HepG2 (cell line): ENCODE measurements at regions not wholly inside any gene's neighbourhood (a gene's known extent, or its start where the extent isn't known, plus 50 kb on each side); places are given as distances from the start of the nearest gene placed in this dataset.

Source experiments
- ATAC-seq: fragments of 200-7000 bp; cut with Tn5 transposase; 3 replicates; pipeline ENCODE4 v1.9.1; 2020; ENCODE audit warnings: mild to moderate bottlenecking, moderate library complexity
- BruUV-seq: library from RNA; stranded (reverse); fragments of 400-500 nt; replicated peaks from 2 replicates; lab custom pipeline; 2021; lab: Mats Ljungman, UMichigan
- CTCF ChIA-PET: fragments of 300-600 bp; formaldehyde crosslinking; extraction: SDS; loops from one replicate; lab custom pipeline; 2021; ENCODE audit warnings: low total read pairs, inconsistent platforms, low intra/inter-chr PET ratio; lab: Yijun Ruan, JAX
- POLR2A ChIA-PET: fragments of 350-600 bp; sonication (Branson Sonifier 250); formaldehyde crosslinking; loops from one replicate; lab custom pipeline; 2020; ENCODE audit warnings: antibody characterized with exemption, inconsistent platforms; lab: Yijun Ruan, JAX
- DNase-seq: peaks from one replicate; pipeline ENCODE4 v3.0.0-alpha.2; 2015; ENCODE audit warnings: low spot score
- FAIRE-seq: peaks from 3 replicates; lab custom pipeline; 2011; peaks lifted over from hg19 to GRCh38; lab: Jason Lieb, UNC
- H2AFZ ChIP-seq: one replicate; pipeline ENCODE4 v1.6.1; 2011; ENCODE audit warnings: low read length, inconsistent platforms
- H3K27ac ChIP-seq: fragments of 300-600 bp; 3 replicates; pipeline ENCODE4 v1.8.0; 2011; ENCODE audit warnings: mixed run types, mild to moderate bottlenecking, mixed read lengths, low read length, inconsistent platforms; ENCODE audit not compliant: insufficient read depth; ENCODE audit errors: extremely low read length
- H3K27me3 ChIP-seq, 2 experiments: fragments of 200-600 bp in 1 of 2; 2 replicates in 1 of 2; 3 replicates in 1 of 2; pipeline versions ENCODE4 v1.6.0 to v1.8.0; 2011; ENCODE audit warnings: low read length in 2 of 2, mild to moderate bottlenecking in 2 of 2, moderate library complexity in 2 of 2, inconsistent platforms in 1 of 2; ENCODE audit not compliant: insufficient read depth in 2 of 2, control insufficient read depth in 1 of 2
- H3K36me3 ChIP-seq, 2 experiments: fragments of 200-600 bp in 1 of 2; replicated peaks in 1 of 2; 2 replicates in 1 of 2; 3 replicates in 1 of 2; pipeline versions ENCODE4 v1.5.1 to v1.8.0; 2011; ENCODE audit warnings: low read length in 2 of 2, inconsistent platforms in 1 of 2; ENCODE audit not compliant: insufficient read depth in 2 of 2, control insufficient read depth in 1 of 2
- H3K4me1 ChIP-seq: 2 replicates; pipeline ENCODE4 v1.5.1; 2012; ENCODE audit warnings: low read length, inconsistent platforms; ENCODE audit not compliant: insufficient read depth
- H3K4me2 ChIP-seq: 2 replicates; pipeline ENCODE4 v1.6.0; 2011; ENCODE audit warnings: low read depth, low read length, inconsistent platforms
- H3K4me3 ChIP-seq, 3 experiments: fragments of 200-600 bp in 1 of 3; sonication (generic), shearing (Covaris generic) in 1 of 3; replicated peaks in 1 of 3; 2 replicates each; pipeline ENCODE4 v1.5.1; 2011 to 2016; ENCODE audit warnings: low read length in 3 of 3, inconsistent platforms in 2 of 3, low read depth in 2 of 3, mild to moderate bottlenecking in 2 of 3, control low read depth in 1 of 3, mixed read lengths in 1 of 3; ENCODE audit not compliant: insufficient read depth in 1 of 3
- H3K79me2 ChIP-seq: one replicate; pipeline ENCODE4 v1.6.1; 2011; ENCODE audit warnings: low read length, inconsistent platforms; ENCODE audit not compliant: insufficient read depth
- H3K9ac ChIP-seq: 2 replicates; pipeline ENCODE4 v1.6.0; 2011; ENCODE audit warnings: mild to moderate bottlenecking, low read depth, low read length, inconsistent platforms; ENCODE audit not compliant: insufficient read depth
- H3K9me3 ChIP-seq: 2 replicates; pipeline ENCODE4 v1.5.1; 2012; ENCODE audit warnings: mild to moderate bottlenecking, low read length
- H4K20me1 ChIP-seq: 2 replicates; pipeline ENCODE4 v1.6.0; 2011; ENCODE audit warnings: inconsistent platforms, mild to moderate bottlenecking, low read length, moderate library complexity; ENCODE audit not compliant: insufficient read depth
- ARNT2 ChIP-seq: sonication (generic); formaldehyde crosslinking; IDR thresholded peaks from 2 replicates; pipeline ENCODE4 v1.8.0; 2022; ENCODE audit warnings: mild to moderate bottlenecking, low read depth, missing genetic modification reagents, moderate library complexity
- ESRRA ChIP-seq: sonication (generic); formaldehyde crosslinking; IDR thresholded peaks from 2 replicates; pipeline ENCODE4 v1.5.1; 2020; ENCODE audit warnings: mild to moderate bottlenecking, low read depth, missing genetic modification reagents
- KDM6A ChIP-seq: IDR thresholded peaks from 2 replicates; pipeline ENCODE4 v1.6.1; 2016; ENCODE audit warnings: low read depth
- LCORL ChIP-seq, 2 experiments: fragments of 450-650 bp in 1 of 2; sonication (generic) in 1 of 2; formaldehyde crosslinking in 1 of 2; IDR thresholded peaks; 2 replicates each; pipeline versions ENCODE4 v1.5.0 to v1.6.1; 2017 to 2020; ENCODE audit warnings: antibody characterized with exemption in 1 of 2, missing genetic modification reagents in 1 of 2
- NFIB ChIP-seq: sonication (generic); formaldehyde crosslinking; IDR thresholded peaks from 2 replicates; pipeline ENCODE4 v1.9.0; 2021; ENCODE audit warnings: missing genetic modification reagents, mild to moderate bottlenecking, borderline replicate concordance
- NR3C1 ChIP-seq: sonication (generic); formaldehyde crosslinking; IDR thresholded peaks from 2 replicates; pipeline ENCODE4 v1.4.0; 2020; ENCODE audit warnings: missing genetic modification reagents
- PHF21A ChIP-seq: sonication (generic); formaldehyde crosslinking; IDR thresholded peaks from 2 replicates; pipeline ENCODE4 v1.5.0; 2020; ENCODE audit warnings: mild to moderate bottlenecking, missing genetic modification reagents
- SMARCC2 ChIP-seq: fragments of 450-650 bp; IDR thresholded peaks from 2 replicates; pipeline ENCODE4 v1.6.1; 2017; ENCODE audit warnings: antibody characterized with exemption, mild to moderate bottlenecking
- TCF7 ChIP-seq: sonication (generic); IDR thresholded peaks from 2 replicates; pipeline ENCODE4 v1.6.1; 2016; ENCODE audit warnings: antibody characterized with exemption, low read depth
- ZBTB1 ChIP-seq: sonication (generic); formaldehyde crosslinking; IDR thresholded peaks from 2 replicates; pipeline ENCODE4 v1.4.0; 2020; ENCODE audit warnings: missing genetic modification reagents, borderline replicate concordance
- ZNF207 ChIP-seq: fragments of 450-650 bp; IDR thresholded peaks from 2 replicates; pipeline ENCODE4 v1.6.1; 2016; ENCODE audit warnings: antibody characterized with exemption, borderline replicate concordance
- ZNF274 ChIP-seq: sonication (generic); formaldehyde crosslinking; IDR thresholded peaks from 2 replicates; pipeline ENCODE4 v1.5.1; 2020; ENCODE audit warnings: mild to moderate bottlenecking, missing genetic modification reagents
- ZNF841 ChIP-seq: sonication (generic); formaldehyde crosslinking; IDR thresholded peaks from 2 replicates; pipeline ENCODE4 v1.8.1; 2023; ENCODE audit warnings: missing genetic modification reagents, borderline replicate concordance
- WGBS: methylation state at CpG from one replicate; pipeline ENCODE4 v1.1.6; 2017; ENCODE audit warnings: low lambda C conversion rate; 5-methylcytosine and 5-hydroxymethylcytosine counted together
- in situ Hi-C: cut with HindIII; loops from 2 replicates; pipeline ENCODE4 v1.10.0; 2017; ENCODE audit warnings: low pct_unique_long_range_greater_than_20kb; ENCODE audit not compliant: extremely low pct_ligation_motif_present
- intact Hi-C: fragments of 100-400 bp; cut with micrococcal nuclease; formaldehyde crosslinking; loops from one replicate; pipeline ENCODE4 v1.10.0; 2022; ENCODE audit not compliant: unreplicated experiment
- TF ChIP-seq, protein P1 (sequence below): sonication (generic); formaldehyde crosslinking; conservative IDR thresholded peaks from 2 replicates; pipeline ENCODE4 v1.5.0; 2020; ENCODE audit warnings: missing genetic modification reagents
- TF ChIP-seq, protein P2 (sequence below): sonication (generic); formaldehyde crosslinking; IDR thresholded peaks from 2 replicates; pipeline ENCODE4 v1.5.0; 2020; ENCODE audit warnings: missing genetic modification reagents

DNA sequence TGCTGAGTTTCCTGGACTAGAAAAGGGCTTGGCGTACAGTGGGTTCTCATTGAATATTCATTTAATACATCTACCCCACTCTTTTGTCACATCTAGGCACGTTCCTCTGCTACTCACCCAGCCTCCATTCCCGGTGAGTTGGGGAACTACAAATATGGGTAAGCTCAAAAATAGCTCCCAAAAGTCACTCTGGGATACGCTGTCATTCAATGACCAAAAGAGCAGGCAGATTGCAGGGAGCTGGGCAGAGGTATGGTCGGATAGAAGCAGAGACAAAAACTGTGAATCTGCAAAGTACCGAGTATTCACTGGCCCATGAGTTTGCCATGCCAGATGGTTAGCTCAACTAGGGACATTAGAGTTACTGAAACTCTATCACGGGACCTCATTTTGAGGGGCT lies 103.9 kb upstream of the SASH1 start (continued):
- TF ChIP-seq LCORL (IDR thresholded peaks at IDR 0.05) (no peak), LCORL (CRISPR knock-in tag; IDR thresholded peaks at IDR 0.05) (no peak)

DNA sequence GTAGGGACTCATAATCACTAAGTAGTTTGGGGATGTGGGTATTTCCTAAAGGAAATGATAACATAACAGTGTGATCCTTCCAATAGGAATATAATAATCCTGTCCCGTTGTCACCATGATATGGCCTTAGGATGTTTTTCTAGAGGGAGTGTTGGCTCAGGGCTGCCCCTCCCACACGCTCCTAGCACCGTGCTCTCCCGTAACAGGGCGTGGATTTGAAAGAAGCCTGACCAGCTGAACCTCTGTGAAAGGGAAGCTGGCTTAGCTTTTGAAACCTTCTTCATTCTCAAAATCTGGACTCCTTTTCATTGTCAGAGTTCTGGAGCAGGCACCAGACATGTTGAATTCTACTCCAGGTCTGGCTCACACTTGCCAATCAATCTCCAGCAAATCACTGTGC lies 103.4 kb upstream of the SASH1 start:
- no peak for ATAC-seq
- no peak overlapping the region for H3K4me3 ChIP-seq
- no peak for FAIRE-seq
- intact Hi-C loops (no loop called here), in situ Hi-C loops (no loop called here)
- no peaks in the 10 kb centered on the region for H3K79me2 ChIP-seq
- WGBS: 61% methylated on average over 5 of the region's 5 CpGs
- CTCF ChIA-PET: no interaction called here
- BruUV-seq: no TSS peak
- no peak overlapping the region for H2AFZ ChIP-seq
- H4K20me1 ChIP-seq: no peaks in the 10 kb centered on the region
- no peak overlapping the region for H3K9ac ChIP-seq
- H3K9me3 ChIP-seq: no peaks in the 10 kb centered on the region
- no peaks in the 10 kb centered on the region for H3K36me3 ChIP-seq
- H3K4me2 ChIP-seq: no peak overlapping the region
- DNase-seq: no peak
- H3K27ac ChIP-seq: no peak overlapping the region
- H3K27me3 ChIP-seq: no peaks in the 10 kb centered on the region
- H3K4me1 ChIP-seq: no peaks in the 10 kb centered on the region
- no peak for TF ChIP-seq SMARCC2
- TF ChIP-seq PHF21A (CRISPR knock-in tag): no peak
- TF ChIP-seq ZNF841 (CRISPR knock-in tag): no peak
- TF ChIP-seq, protein P1, sequence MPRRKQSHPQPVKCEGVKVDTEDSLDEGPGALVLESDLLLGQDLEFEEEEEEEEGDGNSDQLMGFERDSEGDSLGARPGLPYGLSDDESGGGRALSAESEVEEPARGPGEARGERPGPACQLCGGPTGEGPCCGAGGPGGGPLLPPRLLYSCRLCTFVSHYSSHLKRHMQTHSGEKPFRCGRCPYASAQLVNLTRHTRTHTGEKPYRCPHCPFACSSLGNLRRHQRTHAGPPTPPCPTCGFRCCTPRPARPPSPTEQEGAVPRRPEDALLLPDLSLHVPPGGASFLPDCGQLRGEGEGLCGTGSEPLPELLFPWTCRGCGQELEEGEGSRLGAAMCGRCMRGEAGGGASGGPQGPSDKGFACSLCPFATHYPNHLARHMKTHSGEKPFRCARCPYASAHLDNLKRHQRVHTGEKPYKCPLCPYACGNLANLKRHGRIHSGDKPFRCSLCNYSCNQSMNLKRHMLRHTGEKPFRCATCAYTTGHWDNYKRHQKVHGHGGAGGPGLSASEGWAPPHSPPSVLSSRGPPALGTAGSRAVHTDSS (CRISPR knock-in tag): no peak
- no peak for TF ChIP-seq ZNF207
- no peak for TF ChIP-seq KDM6A (CRISPR knock-in tag)
- no peak for TF ChIP-seq TCF7
- no peak for TF ChIP-seq ZBTB1 (CRISPR knock-in tag)
- TF ChIP-seq, protein P2, sequence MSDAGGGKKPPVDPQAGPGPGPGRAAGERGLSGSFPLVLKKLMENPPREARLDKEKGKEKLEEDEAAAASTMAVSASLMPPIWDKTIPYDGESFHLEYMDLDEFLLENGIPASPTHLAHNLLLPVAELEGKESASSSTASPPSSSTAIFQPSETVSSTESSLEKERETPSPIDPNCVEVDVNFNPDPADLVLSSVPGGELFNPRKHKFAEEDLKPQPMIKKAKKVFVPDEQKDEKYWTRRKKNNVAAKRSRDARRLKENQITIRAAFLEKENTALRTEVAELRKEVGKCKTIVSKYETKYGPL (CRISPR knock-in tag): no peak
- no peak for TF ChIP-seq ARNT2 (CRISPR knock-in tag)
- TF ChIP-seq NFIB (CRISPR knock-in tag): no peak
- no peak for TF ChIP-seq ZNF274
- no peak for TF ChIP-seq ESRRA (CRISPR knock-in tag)
- no peak for TF ChIP-seq NR3C1 (CRISPR knock-in tag)
- POLR2A ChIA-PET: no interaction called here
